ENCODE measurements at regions not wholly inside any gene's neighbourhood (a gene's known extent, or its start where the extent isn't known, plus 50 kb on each side); places are given as distances from the start of the nearest gene placed in this dataset.
"Not testable (repeated sequence)": the region's sequence is repeated elsewhere in the genome, so short reads cannot be mapped to it uniquely, and the experiment has no call there.

- DNase-seq (ENCODE audit: low read depth in 2 of 2) = no peak
Measured at GRCh38 chr9:16272776-16273175, 597.7 kb downstream of the BNC2 start.

- no peak for DNase-seq (ENCODE audit: low read depth in 2 of 2)
Measured at GRCh38 chr9:16275795-16276624, 594.5 kb downstream of the BNC2 start.

GRCh38 chr9:16276866-16277265 is 593.6 kb downstream of the BNC2 start:
- DNase-seq (ENCODE audit: low read depth in 2 of 2) = no peak

- DNase-seq (ENCODE audit: low read depth in 2 of 2) = no peak
Measured at GRCh38 chr9:16277471-16277960, 593.0 kb downstream of the BNC2 start.

- DNase-seq (ENCODE audit: low read depth in 2 of 2) = no peak
Measured at GRCh38 chr9:16278326-16278999, 592.0 kb downstream of the BNC2 start.

GRCh38 chr9:16281707-16282106 is 588.8 kb downstream of the BNC2 start:
- no peak for DNase-seq (ENCODE audit: low read depth in 2 of 2)

- no peak for DNase-seq (ENCODE audit: low read depth in 2 of 2)
Measured at GRCh38 chr9:16282216-16282615, 588.3 kb downstream of the BNC2 start.

GRCh38 chr9:16282718-16283117 is 587.8 kb downstream of the BNC2 start:
- no peak for DNase-seq (ENCODE audit: low read depth in 2 of 2)

GRCh38 chr9:16286160-16286559 is 584.3 kb downstream of the BNC2 start:
- DNase-seq (ENCODE audit: low read depth in 2 of 2) = no peak

- no peak for DNase-seq (ENCODE audit: low read depth in 2 of 2)
Measured at GRCh38 chr9:16289639-16290038, 580.8 kb downstream of the BNC2 start.

GRCh38 chr9:16290169-16290568 is 580.3 kb downstream of the BNC2 start:
- DNase-seq (ENCODE audit: low read depth in 2 of 2) = no peak

- DNase-seq (ENCODE audit: low read depth in 2 of 2) = no peak
Measured at GRCh38 chr9:16291921-16292320, 578.5 kb downstream of the BNC2 start.

GRCh38 chr9:16293610-16294009 is 576.9 kb downstream of the BNC2 start:
- DNase-seq (ENCODE audit: low read depth in 2 of 2) = no peak

- no peak for DNase-seq (ENCODE audit: low read depth in 2 of 2)
Measured at GRCh38 chr9:16294133-16294770, 576.2 kb downstream of the BNC2 start.

GRCh38 chr9:16294940-16295339 is 575.5 kb downstream of the BNC2 start:
- DNase-seq (ENCODE audit: low read depth in 2 of 2) = not testable (repeated sequence)

GRCh38 chr9:16299368-16299767 is 571.1 kb downstream of the BNC2 start:
- DNase-seq (ENCODE audit: low read depth in 2 of 2) = not testable (repeated sequence)

GRCh38 chr9:16303506-16303905 is 567.0 kb downstream of the BNC2 start:
- no peak for DNase-seq (ENCODE audit: low read depth in 2 of 2)

GRCh38 chr9:16304301-16304700 is 566.2 kb downstream of the BNC2 start:
- no peak for DNase-seq (ENCODE audit: low read depth in 2 of 2)

- DNase-seq (ENCODE audit: low read depth in 2 of 2) = no peak
Measured at GRCh38 chr9:16306586-16306985, 563.9 kb downstream of the BNC2 start.

GRCh38 chr9:16307626-16308195 is 562.8 kb downstream of the BNC2 start:
- no peak for DNase-seq (ENCODE audit: low read depth in 2 of 2)

- DNase-seq (ENCODE audit: low read depth in 2 of 2) = no peak
Measured at GRCh38 chr9:16308645-16309044, 561.8 kb downstream of the BNC2 start.

GRCh38 chr9:16309082-16309468 is 561.4 kb downstream of the BNC2 start:
- no peak for DNase-seq (ENCODE audit: low read depth in 2 of 2)
